HG03354 (cell line): ENCODE measurements at regions not wholly inside any gene's neighbourhood (a gene's known extent, or its start where the extent isn't known, plus 50 kb on each side); places are given as distances from the start of the nearest gene placed in this dataset.
A peak's percentile ranks its signal among the peaks of the same experiment; 100 is the strongest.
"Not testable (repeated sequence)": the region's sequence is repeated elsewhere in the genome, so short reads cannot be mapped to it uniquely, and the experiment has no call there.

Source experiments
- ATAC-seq: cut with Tn5 transposase; IDR thresholded peaks from one replicate; pipeline ENCODE4 v1.9.1; 2021; ENCODE audit warnings: mild to moderate bottlenecking; ENCODE audit not compliant: unreplicated experiment, poor library complexity, severe bottlenecking

- peak; percentile 87 for ATAC-seq
Measured at GRCh38 chr2:87496036-87497006, 251.6 kb upstream of the PLGLB2 start.

- not testable (repeated sequence) for ATAC-seq
Measured at GRCh38 chr2:87497135-87497534, 250.8 kb upstream of the PLGLB2 start.

- not testable (repeated sequence) for ATAC-seq
Measured at GRCh38 chr2:87497700-87498099, 250.2 kb upstream of the PLGLB2 start.

GRCh38 chr2:87498169-87498853, 249.6 kb upstream of the PLGLB2 start:
- ATAC-seq, result not testable (repeated sequence)

GRCh38 chr2:87498854-87499238, 249.0 kb upstream of the PLGLB2 start:
- not testable (repeated sequence) for ATAC-seq

- not testable (repeated sequence) for ATAC-seq
Measured at GRCh38 chr2:87499860-87500259, 248.0 kb upstream of the PLGLB2 start.

- ATAC-seq, result not testable (repeated sequence)
Measured at GRCh38 chr2:87500421-87500820, 247.5 kb upstream of the PLGLB2 start.

- ATAC-seq, result not testable (repeated sequence)
Measured at GRCh38 chr2:87500951-87501350, 246.9 kb upstream of the PLGLB2 start.

- ATAC-seq, result not testable (repeated sequence)
Measured at GRCh38 chr2:87502948-87503347, 244.9 kb upstream of the PLGLB2 start.

GRCh38 chr2:87505239-87505638, 242.6 kb upstream of the PLGLB2 start:
- not testable (repeated sequence) for ATAC-seq

- not testable (repeated sequence) for ATAC-seq
Measured at GRCh38 chr2:87505909-87506308, 242.0 kb upstream of the PLGLB2 start.

GRCh38 chr2:87507378-87508348, 240.2 kb upstream of the PLGLB2 start:
- ATAC-seq, result not testable (repeated sequence)

- ATAC-seq, result not testable (repeated sequence)
Measured at GRCh38 chr2:87511195-87511778, 236.6 kb upstream of the PLGLB2 start.

GRCh38 chr2:87512864-87513530, 234.9 kb upstream of the PLGLB2 start:
- not testable (repeated sequence) for ATAC-seq

- peak; percentile 86 for ATAC-seq
Measured at GRCh38 chr2:87514034-87514433, 233.9 kb upstream of the PLGLB2 start.

- not testable (repeated sequence) for ATAC-seq
Measured at GRCh38 chr2:87514515-87514914, 233.4 kb upstream of the PLGLB2 start.

- ATAC-seq, result not testable (repeated sequence)
Measured at GRCh38 chr2:87515226-87515625, 232.7 kb upstream of the PLGLB2 start.

GRCh38 chr2:87515875-87516274, 232.0 kb upstream of the PLGLB2 start:
- ATAC-seq, result not testable (repeated sequence)
